GM12875 (cell line): ENCODE measurements at regions not wholly inside any gene's neighbourhood (a gene's known extent, or its start where the extent isn't known, plus 50 kb on each side); places are given as distances from the start of the nearest gene placed in this dataset.

Experiments
- H3K4me3 ChIP-seq: one replicate; pipeline ENCODE4 v1.5.1; 2011; ENCODE audit warnings: low read depth, low read length, control low read depth
- CTCF ChIP-seq: IDR thresholded peaks from 2 replicates; pipeline ENCODE4 v1.5.1; 2011; ENCODE audit warnings: low read depth, mild to moderate bottlenecking, control low read depth, inconsistent platforms, low read length, moderate library complexity, borderline replicate concordance; ENCODE audit not compliant: insufficient read depth

- no peak for TF ChIP-seq CTCF
Measured at GRCh38 chr14:39875028-39875427, 442.8 kb upstream of the FBXO33 start.

GRCh38 chr14:39873791-39874190, 441.6 kb upstream of the FBXO33 start:
- no peak overlapping the region for H3K4me3 ChIP-seq
- no peak for TF ChIP-seq CTCF

More at GRCh38 chr14:39875028-39875427, 442.8 kb upstream of the FBXO33 start:
- no peak overlapping the region for H3K4me3 ChIP-seq

GRCh38 chr14:39868949-39869348, 436.7 kb upstream of the FBXO33 start:
- H3K4me3 ChIP-seq = no peak overlapping the region
- TF ChIP-seq CTCF = no peak

- no peak for TF ChIP-seq CTCF
Measured at GRCh38 chr14:39868251-39868650, 436.0 kb upstream of the FBXO33 start.

GRCh38 chr14:39863441-39863840, 431.2 kb upstream of the FBXO33 start:
- no peak for TF ChIP-seq CTCF
- no peak overlapping the region for H3K4me3 ChIP-seq

More at GRCh38 chr14:39868251-39868650, 436.0 kb upstream of the FBXO33 start:
- H3K4me3 ChIP-seq = no peak overlapping the region

GRCh38 chr14:39861696-39862095, 429.5 kb upstream of the FBXO33 start:
- no peak overlapping the region for H3K4me3 ChIP-seq
- TF ChIP-seq CTCF = no peak

- no peak for TF ChIP-seq CTCF
- no peak overlapping the region for H3K4me3 ChIP-seq
Measured at GRCh38 chr14:39861229-39861600, 429.0 kb upstream of the FBXO33 start.
